GM21381 (cell line): ENCODE measurements at regions not wholly inside any gene's neighbourhood (a gene's known extent, or its start where the extent isn't known, plus 50 kb on each side); places are given as distances from the start of the nearest gene placed in this dataset.

Source experiments
- ATAC-seq: cut with Tn5 transposase; IDR thresholded peaks from one replicate; pipeline ENCODE4 v1.9.1; 2021; ENCODE audit warnings: mild to moderate bottlenecking, moderate library complexity; ENCODE audit not compliant: unreplicated experiment

GRCh38 chr14:61139006-61139599, 142.0 kb downstream of the TMEM30B start:
- no peak for ATAC-seq

- no peak for ATAC-seq
Measured at GRCh38 chr14:61132894-61133293, 148.2 kb downstream of the TMEM30B start.

- no peak for ATAC-seq
Measured at GRCh38 chr14:61132336-61132735, 148.8 kb downstream of the TMEM30B start.

GRCh38 chr14:61130512-61131260, 149.6 kb downstream of the SLC38A6 start:
- no peak for ATAC-seq

- ATAC-seq, result no peak
Measured at GRCh38 chr14:61129168-61129745, 148.2 kb downstream of the SLC38A6 start.

- no peak for ATAC-seq
Measured at GRCh38 chr14:61128382-61129167, 147.5 kb downstream of the SLC38A6 start.

- ATAC-seq, result no peak
Measured at GRCh38 chr14:61126603-61127498, 145.8 kb downstream of the SLC38A6 start.

- no peak for ATAC-seq
Measured at GRCh38 chr14:61125867-61126572, 145.0 kb downstream of the SLC38A6 start.

GRCh38 chr14:61125041-61125866, 144.2 kb downstream of the SLC38A6 start:
- ATAC-seq, result no peak

GRCh38 chr14:61122862-61123261, 141.8 kb downstream of the SLC38A6 start:
- no peak for ATAC-seq

- no peak for ATAC-seq
Measured at GRCh38 chr14:61121355-61121787, 140.3 kb downstream of the SLC38A6 start.

- ATAC-seq, result no peak
Measured at GRCh38 chr14:61120576-61120975, 139.5 kb downstream of the SLC38A6 start.

- ATAC-seq, result no peak
Measured at GRCh38 chr14:61119006-61119405, 138.0 kb downstream of the SLC38A6 start.

- ATAC-seq, result no peak
Measured at GRCh38 chr14:61116369-61116768, 135.3 kb downstream of the SLC38A6 start.

- no peak for ATAC-seq
Measured at GRCh38 chr14:61113561-61114225, 132.6 kb downstream of the SLC38A6 start.

- ATAC-seq, result no peak
Measured at GRCh38 chr14:61112506-61112905, 131.5 kb downstream of the SLC38A6 start.

GRCh38 chr14:61111731-61112130, 130.7 kb downstream of the SLC38A6 start:
- no peak for ATAC-seq

GRCh38 chr14:61111209-61111665, 130.2 kb downstream of the SLC38A6 start:
- ATAC-seq, result no peak
